HCEC 1CT (cell line): ENCODE measurements at regions not wholly inside any gene's neighbourhood (a gene's known extent, or its start where the extent isn't known, plus 50 kb on each side); places are given as distances from the start of the nearest gene placed in this dataset.

ENCODE experiments used
- DNase-seq: peaks from one replicate; pipeline ENCODE4 v3.0.0-alpha.2; 2017

DNA sequence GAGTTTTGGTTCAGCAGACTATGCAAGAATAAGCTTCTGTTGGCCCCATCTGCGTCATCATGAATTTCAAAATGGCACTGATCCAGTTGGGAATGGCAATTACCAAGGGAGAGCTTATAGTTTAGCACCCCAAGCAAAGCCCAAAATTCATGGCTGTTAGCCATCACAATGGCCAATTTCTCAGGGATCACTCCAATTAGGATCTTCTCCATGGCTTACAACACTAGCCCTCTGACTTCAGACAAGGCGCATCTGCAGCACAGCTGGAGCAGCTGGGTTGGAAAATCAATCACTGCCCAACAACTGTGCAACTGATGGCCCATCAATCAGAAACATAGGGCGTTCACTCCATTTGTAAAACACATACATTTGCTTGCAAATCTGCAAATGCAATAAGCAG, 273.6 kb downstream of the SRBD1 start:
- no peak for DNase-seq

DNA sequence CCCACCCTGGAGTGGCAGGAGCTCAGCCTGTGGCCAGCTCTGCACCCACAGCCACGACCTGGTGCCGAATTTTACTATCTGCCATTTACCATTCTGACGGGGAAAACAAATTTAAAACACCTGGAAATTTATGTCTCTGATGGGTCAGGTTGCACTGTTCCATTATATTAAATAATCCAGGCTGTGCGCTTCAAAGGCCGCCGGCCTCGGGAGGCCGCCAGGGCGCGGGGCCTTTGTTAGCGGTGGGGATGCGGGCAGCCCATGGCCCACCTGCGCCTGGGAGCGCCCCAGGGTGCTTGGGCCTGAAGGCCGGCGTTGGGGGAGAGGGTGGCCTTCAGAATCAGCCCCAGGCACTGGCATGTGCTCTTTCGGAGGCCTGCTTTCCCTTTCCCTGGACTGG, 276.9 kb downstream of the SRBD1 start:
- no peak for DNase-seq

DNA sequence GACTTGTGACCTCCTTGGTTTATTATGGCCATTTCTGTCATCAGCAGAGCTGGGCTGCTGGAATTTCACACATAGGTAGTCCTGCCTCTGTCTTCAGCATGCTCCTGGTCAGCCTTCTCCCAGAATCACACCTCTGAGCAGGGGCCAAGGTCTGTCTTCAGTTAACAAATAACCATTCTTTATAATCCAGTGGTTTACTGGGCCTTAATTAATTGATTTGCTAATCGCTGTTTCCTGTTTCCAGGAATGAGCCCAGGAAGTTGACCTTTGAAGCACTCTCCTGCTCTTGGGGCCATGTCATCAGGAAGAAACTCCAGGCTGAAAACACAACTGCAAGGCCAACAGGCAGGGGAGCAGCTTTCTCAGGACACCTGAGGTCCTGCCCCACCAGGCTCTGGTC, 278.5 kb downstream of the SRBD1 start:
- DNase-seq, result no peak

DNA sequence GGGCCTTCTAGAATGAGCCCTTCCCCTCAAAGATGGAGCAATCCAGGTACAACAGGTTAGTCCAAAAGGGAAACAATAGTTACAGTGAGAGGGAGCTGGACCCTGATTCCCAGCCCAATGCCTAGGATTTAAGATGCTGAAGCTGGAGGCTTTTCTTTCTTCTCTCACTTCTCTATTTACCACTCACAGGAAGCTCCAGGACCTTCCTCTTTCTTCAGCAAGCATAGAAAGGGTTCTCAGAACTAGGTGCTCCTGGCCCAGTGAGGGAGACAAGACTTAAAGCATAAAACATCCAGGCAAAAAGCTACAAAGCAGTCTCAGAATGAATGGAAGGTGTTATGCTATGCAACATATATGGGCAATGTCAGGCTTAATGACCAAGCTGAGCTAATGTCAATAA, 279.0 kb downstream of the SRBD1 start:
- no peak for DNase-seq

DNA sequence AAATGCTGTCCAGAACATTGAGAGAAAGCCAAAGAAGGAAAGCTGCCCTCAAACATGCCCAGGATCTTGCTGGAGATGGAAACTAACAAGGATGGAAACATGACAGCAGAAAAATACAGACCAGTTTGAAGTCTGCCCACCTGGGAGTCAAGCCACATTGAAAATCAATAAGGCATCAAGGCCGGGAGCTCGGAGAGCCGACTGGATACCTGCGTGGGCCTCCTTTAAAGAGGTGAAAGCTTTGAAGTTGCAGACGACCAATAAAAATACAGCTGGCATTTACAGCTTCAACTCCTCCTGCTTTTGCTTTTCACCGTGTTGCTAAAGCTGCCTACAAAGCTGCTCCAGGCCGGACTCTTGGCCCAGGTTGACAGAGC, 279.7 kb downstream of the SRBD1 start:
- DNase-seq, result no peak

DNA sequence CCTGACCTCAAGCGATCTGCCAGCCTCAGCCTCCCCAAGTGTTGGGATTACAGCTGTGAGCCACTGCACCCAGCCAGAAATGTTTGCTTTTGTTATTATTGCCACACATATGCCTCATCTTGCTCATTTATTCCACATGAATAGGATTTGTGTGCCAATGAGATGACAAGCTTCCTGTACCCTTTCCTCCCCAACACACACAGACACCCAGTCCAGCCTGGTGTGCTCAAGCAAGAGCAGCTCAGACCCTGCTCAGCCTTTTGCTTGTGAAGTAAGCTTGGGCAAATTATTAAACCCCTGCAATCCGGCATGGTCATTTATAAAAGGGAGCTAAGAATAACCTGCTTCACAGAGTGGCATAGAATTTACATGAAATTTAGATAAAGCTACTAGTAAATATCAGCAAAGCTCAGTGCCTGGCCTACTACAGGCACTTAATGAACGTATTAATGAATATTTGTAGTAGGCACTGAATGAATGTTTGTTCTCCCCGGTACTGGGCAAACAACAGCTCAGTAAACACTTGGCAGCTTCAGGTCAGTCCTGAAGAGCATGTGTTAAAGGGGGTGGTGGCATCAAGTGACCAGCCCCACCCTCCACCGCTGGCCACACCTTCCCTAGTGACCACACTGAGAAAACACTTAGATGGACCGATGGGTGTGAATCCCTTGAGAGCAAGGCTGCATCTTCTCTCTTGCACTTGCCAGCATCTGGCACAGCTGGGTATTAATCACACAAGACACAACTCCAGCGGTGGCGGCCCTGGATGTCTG, 280.2 kb downstream of the SRBD1 start:
- peak; percentile 31 for DNase-seq

DNA sequence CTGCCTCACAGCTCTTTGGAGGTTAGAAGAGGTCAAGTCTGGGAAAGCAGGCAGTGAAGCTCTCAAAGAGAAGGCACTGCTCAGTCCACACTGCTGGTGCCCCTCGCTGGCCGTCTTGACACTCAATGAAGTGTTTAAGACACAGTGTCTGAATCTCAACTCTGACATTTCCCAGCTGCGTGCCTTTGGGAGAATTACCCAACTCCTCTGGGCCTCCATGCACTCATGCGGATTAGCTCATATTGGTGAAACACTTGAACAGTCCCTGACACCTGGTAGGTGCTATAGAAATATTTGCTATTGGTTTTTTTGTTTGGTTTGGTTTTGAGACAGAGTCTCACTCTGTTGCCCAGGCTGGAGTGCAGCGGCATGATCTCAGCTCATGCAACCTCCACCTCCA, 281.0 kb downstream of the SRBD1 start:
- no peak for DNase-seq

DNA sequence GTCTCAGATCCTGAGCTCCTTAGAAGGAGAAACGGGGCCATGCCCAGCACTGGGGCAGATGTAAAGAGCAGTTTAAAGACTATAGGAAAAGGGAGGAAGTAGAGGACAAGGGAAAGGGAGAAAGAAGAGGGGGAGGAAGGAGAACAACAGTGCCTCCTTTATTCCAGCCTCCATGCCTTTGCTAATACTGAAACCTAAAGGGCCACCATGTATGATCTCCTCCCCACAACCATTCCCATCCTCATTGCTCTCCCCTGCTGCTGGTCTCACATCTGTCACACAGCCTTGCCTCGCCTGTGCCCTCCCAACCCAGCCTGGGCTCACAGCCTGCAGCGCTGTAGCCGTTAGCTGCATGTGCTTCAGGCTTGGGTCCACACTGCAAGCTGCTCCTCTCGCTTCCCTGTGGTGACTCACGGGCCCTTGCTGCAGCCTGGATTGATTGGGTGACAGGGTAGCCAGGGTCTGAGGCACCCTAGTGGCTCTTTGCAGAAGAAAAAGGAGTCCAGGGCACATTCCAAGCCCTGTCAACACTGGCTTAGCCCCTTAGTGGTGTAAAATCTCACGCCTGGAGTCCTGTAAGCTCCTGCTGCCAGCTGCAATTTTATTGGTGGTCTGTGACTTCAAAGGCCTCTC, 281.9 kb downstream of the SRBD1 start:
- DNase-seq, result peak; percentile 55

DNA sequence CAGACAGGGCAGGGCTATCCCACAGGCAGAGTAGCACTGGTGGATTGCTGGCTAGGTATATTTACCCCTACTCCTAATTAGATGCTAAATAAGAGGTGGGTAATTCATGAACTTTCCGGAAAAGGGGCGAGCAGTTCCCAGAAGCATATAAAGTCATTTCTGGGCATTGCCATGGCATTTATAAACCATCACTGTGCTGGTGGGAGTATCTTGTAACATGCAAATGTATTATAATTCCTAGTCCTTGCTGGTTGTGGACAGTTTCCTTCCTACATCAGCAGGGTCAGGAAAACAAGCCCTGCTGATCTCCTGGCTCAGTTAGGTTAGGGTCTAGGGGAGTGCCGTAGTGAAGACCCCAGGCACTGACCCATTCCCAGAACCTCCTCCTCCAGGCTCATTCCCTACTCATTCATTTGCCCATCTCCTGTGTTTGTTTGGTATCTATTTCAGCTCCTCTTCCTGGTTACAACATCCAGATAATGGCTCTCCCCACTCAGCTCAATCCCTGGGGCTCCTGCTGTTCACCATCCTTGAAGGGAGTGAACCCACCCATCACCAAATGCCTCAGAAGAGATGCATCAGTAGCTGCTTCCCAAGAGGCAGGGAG, 282.7 kb downstream of the SRBD1 start:
- DNase-seq, result no peak

DNA sequence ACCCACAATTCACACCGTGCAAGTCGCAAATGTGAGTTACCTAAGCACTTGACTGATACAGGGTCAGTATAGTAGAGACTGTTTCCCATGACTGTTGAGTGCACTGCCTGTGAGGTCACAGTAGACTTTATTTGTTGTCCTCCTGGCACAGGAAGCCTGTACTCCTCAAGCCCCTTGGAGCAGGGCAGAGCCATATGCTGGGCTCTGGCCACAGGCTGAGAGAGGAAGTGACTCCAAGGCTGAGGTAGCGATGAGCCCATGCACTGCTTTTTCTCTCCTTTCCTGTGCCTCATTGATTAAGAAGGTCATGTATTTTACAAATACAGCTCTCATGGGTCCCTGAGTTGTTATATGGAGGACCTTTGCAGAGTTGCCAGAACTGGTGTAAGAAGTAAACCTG, 287.7 kb downstream of the SRBD1 start:
- no peak for DNase-seq

DNA sequence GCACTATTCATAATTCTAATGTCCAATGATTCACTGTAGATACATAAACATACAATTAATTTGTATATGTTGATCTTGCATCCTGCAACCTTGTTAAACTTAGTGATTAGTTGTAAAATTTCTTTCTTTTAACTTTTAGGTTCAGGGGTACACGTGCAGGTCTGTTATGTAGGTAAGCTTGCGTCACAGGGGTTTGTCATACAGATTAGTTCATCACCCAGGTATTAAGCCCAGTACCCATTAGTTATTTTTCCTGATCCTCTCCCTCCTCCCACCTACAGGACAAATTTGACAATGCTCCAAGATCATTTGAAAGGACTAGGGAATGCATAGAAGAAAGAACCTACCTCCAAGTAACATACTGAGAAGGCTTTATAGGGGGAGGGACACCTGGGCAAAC, 290.1 kb downstream of the SRBD1 start:
- no peak for DNase-seq

DNA sequence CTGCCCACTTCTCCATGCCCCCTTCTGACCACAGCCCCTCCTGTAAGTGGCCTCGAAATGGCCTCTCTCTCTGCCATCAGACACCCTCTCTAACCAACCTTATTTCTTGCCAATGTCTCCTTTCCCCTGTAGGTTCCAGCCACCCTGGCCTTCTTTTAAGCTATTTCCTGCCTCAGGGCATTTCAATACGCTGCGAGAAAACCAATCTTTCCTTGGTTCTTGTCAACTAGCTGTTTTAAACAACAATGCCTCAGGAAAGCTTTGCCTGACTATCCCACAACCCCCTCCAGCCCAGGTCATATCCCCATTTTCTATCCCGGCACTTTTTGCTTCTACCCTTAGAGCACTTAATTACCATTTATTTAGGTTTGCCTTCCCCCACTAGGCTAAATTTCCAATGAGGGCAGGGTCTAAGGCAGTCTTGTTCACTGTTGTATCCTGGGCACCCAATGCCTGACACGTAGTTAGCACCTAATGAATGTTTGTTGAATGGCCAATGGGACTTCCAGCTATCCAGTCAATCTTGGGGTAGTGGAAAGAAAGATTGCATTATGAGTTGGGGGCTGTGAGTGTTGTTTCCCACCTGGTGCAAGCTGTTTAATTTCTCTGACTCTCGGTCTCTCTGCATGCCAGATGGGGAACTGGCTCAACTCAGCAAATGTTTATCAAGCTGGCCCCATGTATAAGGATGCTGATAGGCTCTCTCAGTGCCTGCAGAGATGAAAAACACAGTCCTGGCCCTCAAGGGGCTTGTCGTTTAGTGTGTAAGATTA, 291.2 kb downstream of the SRBD1 start:
- no peak for DNase-seq

DNA sequence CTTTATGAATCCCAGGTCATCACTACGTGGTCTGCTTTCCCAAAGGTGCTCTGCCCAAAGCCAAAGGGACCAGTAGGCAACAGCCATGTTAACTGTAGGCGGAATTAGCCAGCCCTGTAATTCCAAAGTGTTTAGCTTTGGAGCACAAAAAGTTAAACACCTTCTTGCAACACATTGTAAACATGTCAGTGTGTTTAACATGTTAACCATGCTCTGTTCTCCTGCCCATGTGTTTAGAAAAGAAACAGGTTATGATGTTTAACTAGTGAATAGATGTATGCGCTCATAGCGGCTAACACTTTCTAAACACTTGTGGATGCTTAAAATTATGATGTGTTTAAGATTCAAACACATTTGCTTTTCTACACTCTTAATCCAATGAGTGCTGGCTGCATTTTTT, 292.4 kb downstream of the SRBD1 start:
- DNase-seq, result no peak

DNA sequence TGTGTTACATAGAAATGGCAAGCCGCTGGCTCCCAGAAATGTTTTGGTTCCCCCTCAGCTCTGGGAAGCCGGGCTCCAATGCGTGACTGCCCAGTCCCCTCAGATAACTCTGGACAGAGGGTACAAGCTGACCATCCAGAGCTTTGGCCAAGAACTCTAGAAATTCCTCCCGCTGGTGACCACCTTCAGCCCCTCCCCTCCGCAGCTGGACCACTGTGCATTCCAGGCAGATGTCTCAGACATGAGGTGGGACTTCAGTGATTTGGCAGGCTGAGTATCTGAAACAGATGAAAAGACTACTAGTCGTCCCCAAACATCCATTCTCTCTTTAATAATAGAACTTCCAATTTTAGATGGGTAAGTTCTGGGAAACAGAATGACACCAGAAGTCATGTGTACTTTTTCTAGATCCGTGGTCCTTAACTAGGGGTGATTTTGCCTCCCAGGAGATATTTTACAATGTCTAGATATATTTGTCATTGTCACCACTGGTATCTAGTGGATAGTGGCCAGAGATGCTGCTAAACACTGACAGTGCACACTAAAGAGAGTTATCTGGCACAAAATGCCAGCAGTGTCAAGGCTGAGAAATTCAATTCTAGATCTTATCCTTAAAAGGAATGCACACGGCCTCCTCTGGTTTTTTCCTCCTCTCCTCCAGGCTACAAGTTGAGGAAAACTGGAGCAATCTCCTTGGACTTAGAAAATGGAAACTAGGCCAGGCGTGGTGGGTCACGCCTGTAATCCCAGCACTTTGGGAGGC, 294.3 kb downstream of the SRBD1 start:
- no peak for DNase-seq

DNA sequence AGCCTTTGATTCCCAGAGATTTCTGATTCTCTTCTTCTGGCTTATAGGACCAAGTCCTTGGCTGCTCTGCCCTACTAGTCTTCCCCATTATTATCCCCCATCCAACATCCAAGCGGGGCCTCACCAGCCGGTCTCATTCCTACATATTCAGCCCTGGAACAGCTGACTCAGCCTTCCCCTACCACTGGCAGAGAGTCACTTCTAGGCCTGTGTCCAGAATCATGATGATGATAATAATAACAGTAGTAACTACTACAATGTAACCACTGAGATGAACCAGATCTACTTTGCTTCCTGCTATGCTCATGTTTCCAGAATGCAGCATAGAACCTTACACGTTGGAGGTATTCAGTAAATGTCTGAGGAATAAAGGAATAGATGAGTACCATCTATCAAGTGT, 295.2 kb downstream of the SRBD1 start:
- peak; percentile 81 for DNase-seq

DNA sequence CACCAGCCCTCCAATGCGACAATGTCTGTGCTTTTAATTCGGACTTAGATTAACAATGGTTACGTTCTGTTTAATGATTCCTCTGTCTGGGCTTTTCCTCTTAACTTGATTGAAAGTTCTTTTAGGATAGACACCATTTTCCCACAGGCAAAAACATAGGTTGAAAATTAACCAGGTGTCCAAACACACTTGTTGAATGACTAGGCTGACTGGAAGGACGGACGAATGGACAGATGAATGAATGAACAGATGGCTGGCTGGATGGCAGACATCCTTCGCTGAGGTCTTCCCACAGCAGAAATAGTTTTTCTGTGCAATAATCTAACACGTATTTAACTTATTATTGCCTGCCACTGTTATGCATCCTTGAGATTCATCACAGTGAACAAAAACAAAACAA, 298.8 kb downstream of the SRBD1 start:
- DNase-seq, result no peak

DNA sequence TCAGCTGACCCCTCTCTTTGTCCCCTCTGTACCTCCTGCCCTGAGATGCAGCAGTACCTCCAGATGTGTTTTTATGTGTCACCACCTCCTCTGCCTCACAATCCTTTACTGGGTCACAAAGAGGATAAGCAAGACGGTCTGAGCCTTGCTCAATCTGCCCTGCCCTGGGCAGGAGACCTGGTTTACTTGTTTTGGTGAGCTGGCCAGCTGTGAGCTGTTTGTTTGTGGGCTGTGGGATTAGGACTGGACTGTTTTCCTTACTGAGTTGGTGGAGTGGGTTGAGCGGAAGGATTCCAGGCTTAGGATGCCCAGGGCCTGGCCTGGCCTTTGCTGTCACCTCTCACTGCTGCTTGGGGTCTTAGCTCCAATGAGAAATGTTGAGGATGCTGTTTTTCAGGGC, 299.5 kb downstream of the SRBD1 start:
- DNase-seq, result no peak

DNA sequence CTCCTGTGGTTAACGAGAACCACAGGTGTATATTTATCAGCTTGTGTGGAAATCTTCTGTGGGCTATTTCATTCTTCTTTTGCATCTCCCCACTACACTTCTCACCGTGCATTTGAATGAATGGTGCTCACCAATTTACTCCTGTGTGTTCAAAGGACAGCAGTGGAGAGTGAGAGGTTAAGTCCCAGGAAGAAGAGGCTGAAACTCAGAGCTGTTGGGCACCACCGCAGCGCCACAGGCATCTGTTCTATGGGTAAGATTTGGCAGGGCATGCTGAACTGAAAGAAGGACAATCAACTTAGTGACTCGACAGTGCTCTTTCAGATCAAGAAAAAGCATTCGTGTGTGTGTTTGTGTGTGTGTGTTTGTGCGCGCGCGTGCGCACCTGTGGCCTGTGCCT, 297.9 kb upstream of the SIX2 start:
- DNase-seq, result no peak

DNA sequence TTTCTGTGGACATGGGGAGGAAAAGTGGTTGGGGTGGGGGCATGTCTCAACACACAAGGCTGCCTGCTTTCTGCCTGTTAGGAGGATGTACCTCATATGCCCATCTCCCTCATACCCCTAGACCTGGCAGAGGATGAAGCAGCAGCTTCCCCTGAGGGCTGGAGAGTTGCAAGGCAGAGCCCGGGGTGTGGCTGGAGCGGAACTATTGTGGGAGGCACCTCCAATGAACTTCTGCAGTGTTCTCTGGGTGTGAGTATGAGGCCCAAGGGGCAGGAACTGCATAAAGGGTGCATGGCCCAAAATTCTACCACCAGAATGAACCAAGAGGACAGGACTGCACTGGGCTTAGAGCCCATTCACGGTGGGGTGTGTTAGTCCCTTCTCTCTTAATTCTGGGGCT, 296.3 kb upstream of the SIX2 start:
- no peak for DNase-seq

DNA sequence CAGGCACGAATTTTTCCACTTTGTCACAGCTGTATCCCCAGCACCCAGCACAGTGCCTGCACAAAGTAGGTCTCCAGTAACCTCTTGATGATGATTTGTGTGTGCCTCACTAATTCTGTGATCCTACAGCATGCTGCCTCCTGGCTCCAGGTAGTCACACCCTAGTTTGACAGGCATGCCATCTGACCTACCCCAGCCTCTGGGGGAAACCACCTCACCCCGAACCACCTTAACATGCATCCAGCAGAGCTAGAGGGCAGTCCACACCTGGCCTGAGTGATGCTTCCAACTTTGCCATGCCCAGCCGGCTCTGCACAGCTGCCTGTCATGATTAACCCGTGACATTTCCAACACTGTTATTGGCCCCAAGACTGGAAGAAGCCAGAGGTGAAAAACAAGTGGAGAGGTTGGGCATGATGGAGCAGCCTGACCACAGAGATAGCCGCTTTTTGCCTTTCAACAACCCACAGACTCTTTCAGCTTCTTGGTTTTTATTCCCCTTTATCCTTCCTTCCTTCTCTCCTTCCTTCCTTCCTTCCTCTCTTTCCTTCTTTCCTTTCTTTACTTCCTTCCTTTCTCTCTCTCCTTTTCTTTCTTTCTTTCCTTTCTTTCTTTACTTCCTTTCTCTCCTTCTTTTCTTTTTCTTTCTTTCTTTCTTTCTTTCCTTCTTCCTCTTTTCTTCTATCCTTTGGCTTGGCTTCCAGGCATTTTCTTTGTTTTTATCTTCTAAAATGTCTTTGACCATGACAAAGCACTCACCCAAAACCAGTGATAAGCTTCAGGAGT, 294.4 kb upstream of the SIX2 start:
- no peak for DNase-seq

DNA sequence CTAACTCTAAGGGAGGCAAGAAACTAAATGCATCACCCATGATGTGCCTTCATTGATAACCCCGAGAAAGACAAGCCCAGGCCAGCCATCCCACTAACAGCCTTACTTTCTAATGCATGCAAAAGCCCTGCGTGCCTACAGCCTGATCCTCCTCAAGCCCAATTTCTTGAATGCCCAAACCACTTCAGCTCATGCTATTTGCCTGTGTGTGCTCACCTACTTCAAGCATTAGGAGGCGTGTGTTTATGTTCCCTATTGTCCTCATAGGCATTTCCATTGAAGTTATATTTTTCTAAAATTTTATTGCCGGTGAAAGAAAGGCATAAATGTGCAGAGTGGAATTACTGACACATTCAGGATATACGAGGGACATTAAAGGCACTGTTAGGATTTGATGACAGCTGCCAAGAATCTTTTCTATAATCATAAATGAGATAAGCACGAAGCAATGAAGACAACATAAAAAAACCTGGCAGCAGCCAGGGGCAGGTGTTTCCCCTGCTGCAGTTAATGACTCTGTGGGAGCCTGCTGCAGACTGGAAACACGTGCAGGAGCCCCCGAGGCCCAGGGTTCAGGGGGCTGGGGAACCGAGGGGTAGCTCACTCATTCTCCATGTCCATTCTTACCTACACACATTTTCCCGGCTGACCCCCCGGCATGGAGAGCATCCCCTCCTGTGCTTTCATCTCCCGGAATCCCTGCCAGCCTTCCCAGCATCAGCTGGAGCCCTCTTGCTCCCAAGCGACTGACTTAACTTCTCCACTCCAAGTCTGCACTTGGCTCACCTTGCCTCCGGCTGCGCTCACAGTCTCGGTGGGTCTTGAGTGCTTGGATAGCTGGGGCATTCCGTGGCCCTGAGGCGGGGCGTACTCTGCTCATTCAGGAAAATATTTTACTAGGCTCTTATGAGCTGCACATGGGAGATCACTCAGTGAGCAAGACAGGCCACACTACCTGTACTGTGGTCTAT, 292.3 kb upstream of the SIX2 start:
- no peak for DNase-seq
